Panc1 (cell line): ENCODE measurements at regions not wholly inside any gene's neighbourhood (a gene's known extent, or its start where the extent isn't known, plus 50 kb on each side); places are given as distances from the start of the nearest gene placed in this dataset.

Source experiments
- ATAC-seq: fragments of 200-7000 bp; cut with Tn5 transposase; 2 replicates; pipeline ENCODE4 v1.9.1; 2020; ENCODE audit warnings: mild to moderate bottlenecking, moderate library complexity
- BruUV-seq: library from RNA; stranded (reverse); fragments of 400-500 nt; replicated peaks from 2 replicates; lab custom pipeline; 2021; lab: Mats Ljungman, UMichigan
- CTCF ChIA-PET: fragments of 300-600 bp; sonication (Branson Sonifier 250); formaldehyde crosslinking; loops from one replicate; lab custom pipeline; 2022; ENCODE audit warnings: antibody characterized with exemption; lab: Charles Lee
- POLR2A ChIA-PET: fragments of 300-600 bp; sonication (Branson Sonifier 250); formaldehyde crosslinking; loops from one replicate; lab custom pipeline; 2022; ENCODE audit warnings: antibody characterized with exemption; lab: Charles Lee
- DNase-seq: peaks from one replicate; pipeline ENCODE4 v3.0.0-alpha.2; 2010; ENCODE audit warnings: low read depth, low spot score
- H3K27ac ChIP-seq: 2 replicates; pipeline ENCODE4 v1.5.1; 2011; ENCODE audit warnings: mild to moderate bottlenecking, low read length, inconsistent platforms
- H3K27me3 ChIP-seq: fragments of 200-500 bp; sonication (Bioruptor generic); 2 replicates; pipeline ENCODE4 v1.6.0; 2014; ENCODE audit warnings: low read length, inconsistent platforms; ENCODE audit not compliant: control insufficient read depth, insufficient read depth
- H3K36me3 ChIP-seq: fragments of 200-500 bp; sonication (Bioruptor generic); 2 replicates; pipeline ENCODE4 v1.5.1; 2014; ENCODE audit warnings: inconsistent platforms, mild to moderate bottlenecking, low read length, moderate library complexity; ENCODE audit not compliant: control insufficient read depth, insufficient read depth
- H3K4me1 ChIP-seq: 2 replicates; pipeline ENCODE4 v1.5.1; 2011; ENCODE audit warnings: inconsistent platforms, mild to moderate bottlenecking, low read length, moderate library complexity; ENCODE audit not compliant: control insufficient read depth, insufficient read depth
- H3K4me3 ChIP-seq, 2 experiments: 2 replicates each; pipeline ENCODE4 v1.5.1; 2011 to 2012; ENCODE audit warnings: low read depth in 2 of 2, low read length in 2 of 2, mild to moderate bottlenecking in 2 of 2, inconsistent platforms in 1 of 2, moderate library complexity in 1 of 2
- H3K9me3 ChIP-seq: fragments of 200-500 bp; sonication (Bioruptor generic); 2 replicates; pipeline ENCODE4 v1.5.1; 2014; ENCODE audit warnings: low read depth, mild to moderate bottlenecking, inconsistent platforms, low read length, moderate library complexity; ENCODE audit not compliant: control insufficient read depth, insufficient read depth
- CTCF ChIP-seq: fragments of 450-650 bp; IDR thresholded peaks from 2 replicates; pipeline ENCODE4 v1.5.1; 2017; ENCODE audit warnings: mild to moderate bottlenecking
- POLR2AphosphoS5 ChIP-seq: IDR thresholded peaks from 2 replicates; pipeline ENCODE4 v1.6.1; 2012; ENCODE audit warnings: mild to moderate bottlenecking, low read depth, low read length, moderate library complexity
- SIN3A ChIP-seq: IDR thresholded peaks from 2 replicates; pipeline ENCODE4 v1.6.1; 2012; ENCODE audit warnings: low read depth, mild to moderate bottlenecking, low read length, moderate library complexity, borderline replicate concordance; ENCODE audit not compliant: insufficient read depth
- TCF7L2 ChIP-seq: IDR thresholded peaks from 2 replicates; pipeline ENCODE4 v1.6.1; 2011; ENCODE audit warnings: mild to moderate bottlenecking, low read depth, low read length, inconsistent platforms
- in situ Hi-C: cut with HindIII; loops from 2 replicates; pipeline ENCODE4 v1.10.0; 2016; ENCODE audit warnings: low sequenced_read_pairs, low pct_unique_long_range_greater_than_20kb
- intact Hi-C: fragments of 100-400 bp; cut with micrococcal nuclease; formaldehyde crosslinking; loops from one replicate; pipeline ENCODE4 v1.10.0; 2022; ENCODE audit not compliant: unreplicated experiment
- TF ChIP-seq, protein P1 (sequence below), 2 experiments: IDR thresholded peaks; 2 replicates each; pipeline ENCODE4 v1.6.1; 2011 to 2012; ENCODE audit warnings: low read depth in 2 of 2, control low read depth in 1 of 2, low read length in 1 of 2, mild to moderate bottlenecking in 1 of 2, moderate library complexity in 1 of 2; ENCODE audit not compliant: insufficient read depth in 1 of 2

- POLR2A ChIA-PET: no interaction called here
- BruUV-seq: no TSS peak
- no peaks in the 10 kb centered on the region for H3K36me3 ChIP-seq
- no peaks in the 10 kb centered on the region for H3K27me3 ChIP-seq
- intact Hi-C loops (no loop called here), in situ Hi-C loops (no loop called here)
- H3K27ac ChIP-seq: no peak overlapping the region
- H3K4me1 ChIP-seq: no peaks in the 10 kb centered on the region
- DNase-seq (no peak), ATAC-seq (no peak)
- CTCF ChIA-PET: no interaction called here
- no peaks in the 10 kb centered on the region for H3K9me3 ChIP-seq
- TF ChIP-seq CTCF (no peak), POLR2AphosphoS5 (no peak), SIN3A (no peak), TCF7L2 (no peak)
- no peak overlapping the region for H3K4me3 ChIP-seq
These were observed 69.9 kb downstream of the GASK1B start for GRCh38 chr4:158102904-158103303.

DNA sequence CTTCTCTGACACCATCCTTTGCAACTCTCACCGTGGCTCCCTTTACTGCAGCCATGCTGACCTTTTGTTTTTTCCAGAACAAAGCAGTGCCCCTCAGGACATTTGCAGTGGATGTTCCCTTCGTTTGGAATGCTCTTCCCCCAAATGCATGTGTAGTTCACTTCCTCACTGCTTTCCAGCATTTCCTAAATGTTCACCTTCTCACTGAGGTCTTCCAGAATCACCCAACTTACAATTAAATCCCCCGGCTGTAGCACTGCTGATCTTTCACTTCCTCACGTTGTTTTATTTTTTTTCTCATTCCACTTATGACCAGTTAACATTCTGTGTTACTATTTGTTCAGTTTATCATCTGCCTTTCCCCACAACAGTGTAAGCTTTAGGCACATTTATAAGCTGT lies 73.1 kb downstream of the GASK1B start:
- H3K27me3 ChIP-seq: no peaks in the 10 kb centered on the region
- H3K9me3 ChIP-seq: no peaks in the 10 kb centered on the region
- H3K36me3 ChIP-seq: no peaks in the 10 kb centered on the region
- no peak for TF ChIP-seq TCF7L2
- ChIA-PET POLR2A (no interaction called here), CTCF (no interaction called here)
- no peaks in the 10 kb centered on the region for H3K4me1 ChIP-seq
- no peak overlapping the region for H3K27ac ChIP-seq
- no TSS peak for BruUV-seq
- DNase-seq: no peak
- no peak for ATAC-seq
- no peak overlapping the region for H3K4me3 ChIP-seq
- in situ Hi-C loops (no loop called here), intact Hi-C loops (no loop called here)

GRCh38 chr4:158098802-158099201 lies 74.0 kb downstream of the GASK1B start:
- Histone ChIP-seq H3K36me3 (no peaks in the 10 kb centered on the region), H3K27me3 (no peaks in the 10 kb centered on the region), H3K9me3 (no peaks in the 10 kb centered on the region), H3K27ac (no peak overlapping the region), H3K4me1 (no peaks in the 10 kb centered on the region), H3K4me3 (no peak overlapping the region)
- ChIA-PET POLR2A (no interaction called here), CTCF (no interaction called here)
- in situ Hi-C loops: no loop called here
- TF ChIP-seq TCF7L2: no peak
- TF ChIP-seq, protein P1, sequence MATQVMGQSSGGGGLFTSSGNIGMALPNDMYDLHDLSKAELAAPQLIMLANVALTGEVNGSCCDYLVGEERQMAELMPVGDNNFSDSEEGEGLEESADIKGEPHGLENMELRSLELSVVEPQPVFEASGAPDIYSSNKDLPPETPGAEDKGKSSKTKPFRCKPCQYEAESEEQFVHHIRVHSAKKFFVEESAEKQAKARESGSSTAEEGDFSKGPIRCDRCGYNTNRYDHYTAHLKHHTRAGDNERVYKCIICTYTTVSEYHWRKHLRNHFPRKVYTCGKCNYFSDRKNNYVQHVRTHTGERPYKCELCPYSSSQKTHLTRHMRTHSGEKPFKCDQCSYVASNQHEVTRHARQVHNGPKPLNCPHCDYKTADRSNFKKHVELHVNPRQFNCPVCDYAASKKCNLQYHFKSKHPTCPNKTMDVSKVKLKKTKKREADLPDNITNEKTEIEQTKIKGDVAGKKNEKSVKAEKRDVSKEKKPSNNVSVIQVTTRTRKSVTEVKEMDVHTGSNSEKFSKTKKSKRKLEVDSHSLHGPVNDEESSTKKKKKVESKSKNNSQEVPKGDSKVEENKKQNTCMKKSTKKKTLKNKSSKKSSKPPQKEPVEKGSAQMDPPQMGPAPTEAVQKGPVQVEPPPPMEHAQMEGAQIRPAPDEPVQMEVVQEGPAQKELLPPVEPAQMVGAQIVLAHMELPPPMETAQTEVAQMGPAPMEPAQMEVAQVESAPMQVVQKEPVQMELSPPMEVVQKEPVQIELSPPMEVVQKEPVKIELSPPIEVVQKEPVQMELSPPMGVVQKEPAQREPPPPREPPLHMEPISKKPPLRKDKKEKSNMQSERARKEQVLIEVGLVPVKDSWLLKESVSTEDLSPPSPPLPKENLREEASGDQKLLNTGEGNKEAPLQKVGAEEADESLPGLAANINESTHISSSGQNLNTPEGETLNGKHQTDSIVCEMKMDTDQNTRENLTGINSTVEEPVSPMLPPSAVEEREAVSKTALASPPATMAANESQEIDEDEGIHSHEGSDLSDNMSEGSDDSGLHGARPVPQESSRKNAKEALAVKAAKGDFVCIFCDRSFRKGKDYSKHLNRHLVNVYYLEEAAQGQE (IDR thresholded peaks at IDR 0.05; ENCODE audit: insufficient read depth in 1 of 2, low read depth in 2 of 2, low read length in 1 of 2): no peak
- TF ChIP-seq SIN3A: no peak
- TF ChIP-seq CTCF: no peak
- no peak for TF ChIP-seq POLR2AphosphoS5
- no peak for DNase-seq
- ATAC-seq: no peak
- intact Hi-C loops: no loop called here
- BruUV-seq: no TSS peak
